HEK293 (cell line): ENCODE measurements at regions not wholly inside any gene's neighbourhood (a gene's known extent, or its start where the extent isn't known, plus 50 kb on each side); places are given as distances from the start of the nearest gene placed in this dataset.

Source experiments
- CTCF ChIA-PET: fragments of 350-600 bp; formaldehyde crosslinking; extraction: SDS; loops from one replicate; lab custom pipeline; 2021; ENCODE audit warnings: antibody characterized with exemption; lab: Yijun Ruan, JAX
- POLR2A ChIA-PET: fragments of 300-600 bp; formaldehyde crosslinking; extraction: SDS; loops from one replicate; lab custom pipeline; 2020; ENCODE audit warnings: antibody characterized with exemption, inconsistent platforms; lab: Yijun Ruan, JAX
- H3K27ac ChIP-seq: fragments of 200-500 bp; sonication (Bioruptor generic); 2 replicates; pipeline ENCODE4 v1.5.1; 2014; ENCODE audit warnings: low read depth, low read length, control low read depth, inconsistent platforms; ENCODE audit errors: extremely low read depth
- H3K36me3 ChIP-seq, 2 experiments: fragments of 200-500 bp in 1 of 2; sonication (Bioruptor generic) in 1 of 2; 1 replicate in 1 of 2; 2 replicates in 1 of 2; pipeline ENCODE4 v1.5.1; 2014 to 2017; ENCODE audit warnings: inconsistent platforms in 2 of 2, low read length in 2 of 2; ENCODE audit not compliant: control insufficient read depth in 2 of 2, insufficient read depth in 1 of 2
- H3K4me1 ChIP-seq: fragments of 200-500 bp; sonication (Bioruptor generic); 2 replicates; pipeline ENCODE4 v1.5.1; 2014; ENCODE audit warnings: mild to moderate bottlenecking, low read length, inconsistent platforms; ENCODE audit not compliant: control insufficient read depth, insufficient read depth
- H3K4me3 ChIP-seq: 2 replicates; pipeline ENCODE4 v1.5.1; 2011; ENCODE audit warnings: low read depth, mild to moderate bottlenecking, control low read depth, low read length, moderate library complexity
- H3K9me3 ChIP-seq: fragments of 200-500 bp; sonication (Bioruptor generic); 2 replicates; pipeline ENCODE4 v1.5.1; 2014; ENCODE audit warnings: low read depth, low read length, inconsistent platforms; ENCODE audit not compliant: control insufficient read depth, insufficient read depth
- KLF10 ChIP-seq: fragments of 450-650 bp; IDR thresholded peaks from 2 replicates; pipeline ENCODE4 v1.5.1; 2018; ENCODE audit warnings: missing biosample characterization, mild to moderate bottlenecking, missing genetic modification characterization
- SCRT2 ChIP-seq: fragments of 450-650 bp; formaldehyde crosslinking; IDR thresholded peaks from 2 replicates; pipeline ENCODE4 v1.5.1; 2016; ENCODE audit warnings: missing biosample characterization, missing genetic modification characterization
- TRIM28 ChIP-seq: IDR thresholded peaks from 2 replicates; pipeline ENCODE4 v1.6.1; 2011; ENCODE audit warnings: low read length, control low read depth, borderline replicate concordance
- ZBTB21 ChIP-seq: fragments of 450-650 bp; formaldehyde crosslinking; IDR thresholded peaks from 2 replicates; pipeline ENCODE4 v1.5.1; 2017; ENCODE audit warnings: missing biosample characterization, missing genetic modification characterization
- ZBTB26 ChIP-seq: fragments of 450-650 bp; formaldehyde crosslinking; optimal IDR thresholded peaks from 2 replicates; pipeline ENCODE3; 2016; ENCODE audit warnings: missing biosample characterization, mild to moderate bottlenecking, missing genetic modification characterization
- ZNF175 ChIP-seq: fragments of 450-650 bp; formaldehyde crosslinking; IDR thresholded peaks from 2 replicates; pipeline ENCODE4 v1.5.1; 2016; ENCODE audit warnings: missing biosample characterization, missing genetic modification characterization
- ZNF302 ChIP-seq: fragments of 450-650 bp; formaldehyde crosslinking; IDR thresholded peaks from 2 replicates; pipeline ENCODE4 v1.5.1; 2016; ENCODE audit warnings: missing biosample characterization, missing genetic modification characterization, low read depth
- ZNF335 ChIP-seq: fragments of 450-650 bp; formaldehyde crosslinking; conservative IDR thresholded peaks from 2 replicates; pipeline ENCODE4 v1.5.1; 2016; ENCODE audit warnings: missing biosample characterization, missing genetic modification characterization
- ZNF341 ChIP-seq: fragments of 450-650 bp; formaldehyde crosslinking; IDR thresholded peaks from 2 replicates; pipeline ENCODE4; 2016; ENCODE audit warnings: low read depth, missing biosample characterization, missing genetic modification characterization
- ZNF473 ChIP-seq: fragments of 450-650 bp; formaldehyde crosslinking; IDR thresholded peaks from 2 replicates; pipeline ENCODE4 v1.5.1; 2017; ENCODE audit warnings: missing biosample characterization, missing genetic modification characterization
- ZNF580 ChIP-seq: fragments of 450-650 bp; formaldehyde crosslinking; IDR thresholded peaks from 2 replicates; pipeline ENCODE4 v1.5.1; 2016; ENCODE audit warnings: missing biosample characterization, missing genetic modification characterization
- ZNF610 ChIP-seq: fragments of 450-650 bp; formaldehyde crosslinking; IDR thresholded peaks from 2 replicates; pipeline ENCODE4 v1.5.1; 2016; ENCODE audit warnings: missing biosample characterization, missing genetic modification characterization, borderline replicate concordance
- ZNF623 ChIP-seq: fragments of 450-650 bp; formaldehyde crosslinking; IDR thresholded peaks from 2 replicates; pipeline ENCODE4 v1.5.1; 2016; ENCODE audit warnings: missing biosample characterization, missing genetic modification characterization
- ZNF660 ChIP-seq: fragments of 450-650 bp; IDR thresholded peaks from 2 replicates; pipeline ENCODE4 v1.5.1; 2018; ENCODE audit warnings: missing biosample characterization, mild to moderate bottlenecking, missing genetic modification characterization
- ZNF707 ChIP-seq: fragments of 450-650 bp; formaldehyde crosslinking; IDR thresholded peaks from 2 replicates; pipeline ENCODE4 v1.5.1; 2016; ENCODE audit warnings: missing biosample characterization, missing genetic modification characterization
- TF ChIP-seq, protein P1 (sequence below): fragments of 450-650 bp; formaldehyde crosslinking; IDR thresholded peaks from 2 replicates; pipeline ENCODE4 v1.5.1; 2017; ENCODE audit warnings: missing biosample characterization, mild to moderate bottlenecking, missing genetic modification characterization, moderate library complexity
- TF ChIP-seq, protein P2 (sequence below): fragments of 450-650 bp; formaldehyde crosslinking; IDR thresholded peaks from 2 replicates; pipeline ENCODE4 v1.5.1; 2016; ENCODE audit warnings: missing biosample characterization, missing genetic modification characterization

GRCh38 chr20:55684578-55684977 is 320.7 kb downstream of the CBLN4 start:
- H3K4me3 ChIP-seq, result no peak overlapping the region
- ChIA-PET CTCF (no interaction called here), POLR2A (no interaction called here)
- no peaks in the 10 kb centered on the region for H3K36me3 ChIP-seq
- no peaks in the 10 kb centered on the region for H3K9me3 ChIP-seq
- H3K4me1 ChIP-seq, result no peaks in the 10 kb centered on the region
- no peak for TF ChIP-seq ZNF302 (tag by site-specific recombination)
- TF ChIP-seq ZNF341 (tag by site-specific recombination), result no peak
- no peak for TF ChIP-seq ZBTB21
- TF ChIP-seq ZNF175, result no peak
- no peak for TF ChIP-seq ZNF707 (tag by site-specific recombination)
- TF ChIP-seq, protein P1, sequence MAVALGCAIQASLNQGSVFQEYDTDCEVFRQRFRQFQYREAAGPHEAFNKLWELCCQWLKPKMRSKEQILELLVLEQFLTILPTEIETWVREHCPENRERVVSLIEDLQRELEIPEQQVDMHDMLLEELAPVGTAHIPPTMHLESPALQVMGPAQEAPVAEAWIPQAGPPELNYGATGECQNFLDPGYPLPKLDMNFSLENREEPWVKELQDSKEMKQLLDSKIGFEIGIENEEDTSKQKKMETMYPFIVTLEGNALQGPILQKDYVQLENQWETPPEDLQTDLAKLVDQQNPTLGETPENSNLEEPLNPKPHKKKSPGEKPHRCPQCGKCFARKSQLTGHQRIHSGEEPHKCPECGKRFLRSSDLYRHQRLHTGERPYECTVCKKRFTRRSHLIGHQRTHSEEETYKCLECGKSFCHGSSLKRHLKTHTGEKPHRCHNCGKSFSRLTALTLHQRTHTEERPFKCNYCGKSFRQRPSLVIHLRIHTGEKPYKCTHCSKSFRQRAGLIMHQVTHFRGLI (tag by site-specific recombination), result no peak
- no peak for TF ChIP-seq ZNF473
- H3K27ac ChIP-seq, result no peak overlapping the region

- Histone ChIP-seq H3K4me1 (no peaks in the 10 kb centered on the region), H3K36me3 (no peaks in the 10 kb centered on the region)
- ChIA-PET POLR2A (no interaction called here), CTCF (no interaction called here)
- TF ChIP-seq TRIM28, result no peak
- TF ChIP-seq SCRT2, result peak; percentile 23; the same call in 1 of the 2 replicates
- TF ChIP-seq, all 188 proteins: peak for 1
- Histone ChIP-seq H3K4me3 (no peak overlapping the region), H3K27ac (no peak overlapping the region), H3K9me3 (no peaks in the 10 kb centered on the region)
Observed at GRCh38 chr20:55678970-55679667, 326.2 kb downstream of the CBLN4 start.

GRCh38 chr20:55678126-55678525 is 327.2 kb downstream of the CBLN4 start:
- Histone ChIP-seq H3K4me3 (no peak overlapping the region), H3K36me3 (no peaks in the 10 kb centered on the region), H3K4me1 (no peaks in the 10 kb centered on the region), H3K9me3 (no peaks in the 10 kb centered on the region), H3K27ac (no peak overlapping the region)
- ChIA-PET POLR2A (no interaction called here), CTCF (no interaction called here)
- TF ChIP-seq KLF10 (tag by site-specific recombination) (no peak), ZBTB26 (tag by site-specific recombination) (no peak), SCRT2 (no peak), ZNF660 (tag by site-specific recombination) (no peak), ZNF580 (no peak), ZNF610 (tag by site-specific recombination) (no peak), ZNF623 (tag by site-specific recombination) (no peak), ZNF335 (tag by site-specific recombination) (no peak)
- TF ChIP-seq, protein P2, sequence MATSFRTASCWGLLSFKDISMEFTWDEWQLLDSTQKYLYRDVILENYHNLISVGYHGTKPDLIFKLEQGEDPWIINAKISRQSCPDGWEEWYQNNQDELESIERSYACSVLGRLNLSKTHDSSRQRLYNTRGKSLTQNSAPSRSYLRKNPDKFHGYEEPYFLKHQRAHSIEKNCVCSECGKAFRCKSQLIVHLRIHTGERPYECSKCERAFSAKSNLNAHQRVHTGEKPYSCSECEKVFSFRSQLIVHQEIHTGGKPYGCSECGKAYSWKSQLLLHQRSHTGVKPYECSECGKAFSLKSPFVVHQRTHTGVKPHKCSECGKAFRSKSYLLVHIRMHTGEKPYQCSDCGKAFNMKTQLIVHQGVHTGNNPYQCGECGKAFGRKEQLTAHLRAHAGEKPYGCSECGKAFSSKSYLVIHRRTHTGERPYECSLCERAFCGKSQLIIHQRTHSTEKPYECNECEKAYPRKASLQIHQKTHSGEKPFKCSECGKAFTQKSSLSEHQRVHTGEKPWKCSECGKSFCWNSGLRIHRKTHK, result no peak
